DOHH2 (cell line): ENCODE measurements at regions not wholly inside any gene's neighbourhood (a gene's known extent, or its start where the extent isn't known, plus 50 kb on each side); places are given as distances from the start of the nearest gene placed in this dataset.

Source experiments
- H3F3A ChIP-seq: fragments of 200-600 bp; sonication (generic), shearing (Covaris generic); 2 replicates; pipeline ENCODE4 v1.6.0; 2016; ENCODE audit warnings: antibody characterized with exemption, mild to moderate bottlenecking; ENCODE audit not compliant: control insufficient read depth, insufficient read depth
- H3K27ac ChIP-seq: fragments of 200-600 bp; sonication (generic); 2 replicates; pipeline ENCODE4 v1.5.1; 2014; ENCODE audit warnings: low read depth, mild to moderate bottlenecking, low read length, moderate library complexity
- H3K27me3 ChIP-seq: fragments of 200-600 bp; sonication (generic); 2 replicates; pipeline ENCODE4 v1.6.1; 2014; ENCODE audit warnings: mild to moderate bottlenecking, low read length, mixed read lengths; ENCODE audit not compliant: control insufficient read depth
- H3K36me3 ChIP-seq: fragments of 200-600 bp; sonication (generic); 2 replicates; pipeline ENCODE4 v1.6.1; 2014; ENCODE audit warnings: mild to moderate bottlenecking, low read length, moderate library complexity, mixed read lengths; ENCODE audit not compliant: control insufficient read depth
- H3K4me1 ChIP-seq: fragments of 200-600 bp; sonication (generic); 2 replicates; pipeline ENCODE4 v1.6.1; 2014; ENCODE audit warnings: mild to moderate bottlenecking, low read length, mixed read lengths; ENCODE audit not compliant: control insufficient read depth
- H3K4me2 ChIP-seq: fragments of 200-600 bp; sonication (generic); 2 replicates; pipeline ENCODE4 v1.6.0; 2014; ENCODE audit warnings: mild to moderate bottlenecking, low read length, moderate library complexity
- H3K4me3 ChIP-seq: fragments of 200-600 bp; sonication (generic); 2 replicates; pipeline ENCODE4 v1.5.1; 2014; ENCODE audit warnings: mild to moderate bottlenecking, low read length, mixed read lengths
- H3K79me2 ChIP-seq: fragments of 200-600 bp; sonication (generic); 2 replicates; pipeline ENCODE4 v1.6.1; 2014; ENCODE audit warnings: mild to moderate bottlenecking, low read length, mixed read lengths; ENCODE audit not compliant: control insufficient read depth
- H3K9me2 ChIP-seq: fragments of 200-600 bp; sonication (generic); replicated peaks from 2 replicates; pipeline ENCODE4 v1.6.1; 2014; ENCODE audit warnings: mild to moderate bottlenecking, low read length, mixed read lengths; ENCODE audit not compliant: control insufficient read depth
- H3K9me3 ChIP-seq: fragments of 200-600 bp; sonication (generic); 2 replicates; pipeline ENCODE4 v1.6.1; 2014; ENCODE audit warnings: antibody characterized with exemption, low read length, mixed read lengths; ENCODE audit not compliant: control insufficient read depth, insufficient read depth
- H4K20me1 ChIP-seq: fragments of 200-600 bp; sonication (generic); 2 replicates; pipeline ENCODE4 v1.6.0; 2014; ENCODE audit warnings: low read depth, mild to moderate bottlenecking, antibody characterized with exemption, low read length, moderate library complexity; ENCODE audit not compliant: control insufficient read depth, insufficient read depth
- CTCF ChIP-seq: fragments of 200-600 bp; sonication (generic); IDR thresholded peaks from one replicate; pipeline ENCODE4 v1.5.1; 2014; ENCODE audit warnings: antibody characterized with exemption, mild to moderate bottlenecking, low read depth, low read length; ENCODE audit not compliant: poor library complexity, severe bottlenecking
- EZH2phosphoT487 ChIP-seq: fragments of 200-600 bp; sonication (generic); IDR thresholded peaks from 2 replicates; pipeline ENCODE4 v1.6.1; 2017; ENCODE audit warnings: borderline replicate concordance, mild to moderate bottlenecking, antibody characterized with exemption, low read length, moderate library complexity, mixed read lengths

GRCh38 chr16:79274264-79274663 lies 326.3 kb downstream of the MAF start:
- H3K79me2 ChIP-seq: no peaks in the 10 kb centered on the region
- no peaks in the 10 kb centered on the region for H4K20me1 ChIP-seq
- peaks cover 12% of the 10 kb centered on the region; the same call in 1 of the 2 replicates for H3K27me3 ChIP-seq
- no peaks in the 10 kb centered on the region for H3F3A ChIP-seq
- no peaks in the 10 kb centered on the region for H3K9me3 ChIP-seq
- TF ChIP-seq EZH2phosphoT487 (no peak), CTCF (no peak)
- H3K4me3 ChIP-seq: no peak overlapping the region
- no peak overlapping the region for H3K27ac ChIP-seq
- no peak overlapping the region for H3K4me2 ChIP-seq
- no peaks in the 10 kb centered on the region for H3K9me2 ChIP-seq
- H3K36me3 ChIP-seq: no peaks in the 10 kb centered on the region
- peaks cover 10% of the 10 kb centered on the region for H3K4me1 ChIP-seq

GRCh38 chr16:79272141-79272577 lies 328.4 kb downstream of the MAF start:
- Histone ChIP-seq H3K79me2 (no peaks in the 10 kb centered on the region), H3K27me3 (0 out of 2 replicates have a peak, but pooled peaks cover 4% of the 10 kb centered on the region), H3K4me2 (no peak overlapping the region), H3K9me2 (no peaks in the 10 kb centered on the region), H3K4me3 (no peak overlapping the region), H3K4me1 (peaks cover 18% of the 10 kb centered on the region), H3K36me3 (no peaks in the 10 kb centered on the region), H4K20me1 (no peaks in the 10 kb centered on the region), H3K27ac (no peak overlapping the region), H3K9me3 (no peaks in the 10 kb centered on the region), H3F3A (no peaks in the 10 kb centered on the region)
- no peak for TF ChIP-seq CTCF
- no peak for TF ChIP-seq EZH2phosphoT487

GRCh38 chr16:79271583-79271982 lies 329.0 kb downstream of the MAF start:
- no peak overlapping the region for H3K4me3 ChIP-seq
- TF ChIP-seq EZH2phosphoT487: no peak
- no peak for TF ChIP-seq CTCF

GRCh38 chr16:79270011-79270410 lies 330.5 kb downstream of the MAF start:
- TF ChIP-seq EZH2phosphoT487: no peak
- TF ChIP-seq CTCF: no peak
- peak overlapping the region; percentile 77 for H3K4me2 ChIP-seq

More at GRCh38 chr16:79271583-79271982, 329.0 kb downstream of the MAF start:
- H3K79me2 ChIP-seq: no peaks in the 10 kb centered on the region
- no peaks in the 10 kb centered on the region for H3F3A ChIP-seq
- no peaks in the 10 kb centered on the region for H3K9me2 ChIP-seq
- H4K20me1 ChIP-seq: no peaks in the 10 kb centered on the region
- no peaks in the 10 kb centered on the region for H3K9me3 ChIP-seq
- 0 out of 2 replicates have a peak, but pooled peaks cover 4% of the 10 kb centered on the region for H3K27me3 ChIP-seq
- H3K27ac ChIP-seq: no peak overlapping the region
- H3K36me3 ChIP-seq: no peaks in the 10 kb centered on the region
- no peak overlapping the region for H3K4me2 ChIP-seq
- peaks cover 18% of the 10 kb centered on the region for H3K4me1 ChIP-seq

More at GRCh38 chr16:79270011-79270410, 330.5 kb downstream of the MAF start:
- Histone ChIP-seq H3K4me3 (no peak overlapping the region; the same call in 1 of the 2 replicates), H3K36me3 (no peaks in the 10 kb centered on the region), H3K4me1 (peaks cover 18% of the 10 kb centered on the region), H3F3A (no peaks in the 10 kb centered on the region), H3K27me3 (0 out of 2 replicates have a peak, but pooled peaks cover 4% of the 10 kb centered on the region), H3K79me2 (no peaks in the 10 kb centered on the region), H3K27ac (no peak overlapping the region), H3K9me3 (no peaks in the 10 kb centered on the region), H3K9me2 (no peaks in the 10 kb centered on the region), H4K20me1 (no peaks in the 10 kb centered on the region)
